OCI-LY3 (cell line): ENCODE measurements at regions not wholly inside any gene's neighbourhood (a gene's known extent, or its start where the extent isn't known, plus 50 kb on each side); places are given as distances from the start of the nearest gene placed in this dataset.

Experiments used
- CTCF ChIP-seq: fragments of 200-600, 300-600 bp; sonication (generic); IDR thresholded peaks from 2 replicates; pipeline ENCODE4 v1.5.1; 2014; ENCODE audit warnings: antibody characterized with exemption, low read length, low read depth
- EZH2phosphoT487 ChIP-seq: fragments of 200-600 bp; shearing (Covaris generic); IDR thresholded peaks from 2 replicates; pipeline ENCODE4 v1.6.1; 2018; ENCODE audit warnings: antibody characterized with exemption, mixed run types, low read depth

DNA sequence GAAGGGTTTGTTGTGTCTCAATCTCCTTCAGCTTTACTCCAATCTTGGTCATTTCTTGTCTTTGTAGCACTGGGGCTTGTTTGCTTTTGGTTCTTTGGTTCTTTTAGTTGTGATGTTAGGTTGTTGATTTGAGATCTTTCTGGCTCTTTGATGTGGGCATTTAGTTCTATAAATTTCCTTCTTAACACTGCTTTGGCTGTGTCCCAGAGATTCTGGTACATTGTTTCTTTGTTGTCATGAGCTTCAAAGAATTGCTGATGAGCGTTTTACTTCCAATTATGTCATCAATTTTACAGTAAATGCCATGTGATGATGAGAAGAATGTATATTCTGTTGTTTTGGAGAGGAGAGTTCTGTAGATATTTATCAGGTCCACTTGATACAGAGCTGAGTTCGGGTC, 353.3 kb downstream of the MAN2A1 start:
- TF ChIP-seq CTCF (no peak), EZH2phosphoT487 (no peak)
